NAMALWA (cell line): ENCODE measurements at regions not wholly inside any gene's neighbourhood (a gene's known extent, or its start where the extent isn't known, plus 50 kb on each side); places are given as distances from the start of the nearest gene placed in this dataset.
A peak's percentile ranks its signal among the peaks of the same experiment; 100 is the strongest.
"Not testable (repeated sequence)": the region's sequence is repeated elsewhere in the genome, so short reads cannot be mapped to it uniquely, and the experiment has no call there.

Experiments used
- DNase-seq: peaks from one replicate; pipeline ENCODE4 v3.0.0-alpha.2; 2015; ENCODE audit warnings: low spot score

DNA sequence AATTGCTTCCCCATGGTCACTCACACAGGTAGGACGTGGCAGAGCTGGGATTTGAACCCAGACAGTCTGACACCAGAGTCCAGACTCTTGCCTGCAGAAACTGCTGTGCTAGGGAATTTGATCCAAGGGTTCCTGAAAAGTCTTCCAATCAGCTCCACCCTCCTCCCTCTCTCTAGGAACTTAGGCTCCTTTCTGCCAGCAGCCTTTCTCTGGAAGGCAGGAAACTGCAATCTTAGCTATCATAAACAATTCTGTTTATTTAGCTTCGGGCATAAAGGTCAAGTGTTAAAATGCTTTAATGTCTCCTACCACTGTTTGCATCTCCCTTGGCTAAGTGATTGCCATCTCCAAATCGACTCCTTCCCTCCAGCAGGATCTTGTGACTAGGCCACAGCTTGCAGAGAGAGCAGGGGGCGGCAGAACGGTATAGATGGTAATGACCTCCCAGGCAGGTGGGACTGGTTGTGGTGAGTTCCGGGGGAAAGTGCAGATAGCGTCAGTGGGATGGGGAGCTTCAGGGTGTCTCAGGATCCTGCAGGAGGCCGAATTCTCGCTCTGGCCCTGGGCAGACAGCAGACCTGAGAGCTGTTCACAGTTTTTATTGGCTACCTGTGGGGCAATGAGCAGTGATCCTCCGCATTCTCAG is 882.4 kb upstream of the EEF2KMT start:
- DNase-seq = no peak

DNA sequence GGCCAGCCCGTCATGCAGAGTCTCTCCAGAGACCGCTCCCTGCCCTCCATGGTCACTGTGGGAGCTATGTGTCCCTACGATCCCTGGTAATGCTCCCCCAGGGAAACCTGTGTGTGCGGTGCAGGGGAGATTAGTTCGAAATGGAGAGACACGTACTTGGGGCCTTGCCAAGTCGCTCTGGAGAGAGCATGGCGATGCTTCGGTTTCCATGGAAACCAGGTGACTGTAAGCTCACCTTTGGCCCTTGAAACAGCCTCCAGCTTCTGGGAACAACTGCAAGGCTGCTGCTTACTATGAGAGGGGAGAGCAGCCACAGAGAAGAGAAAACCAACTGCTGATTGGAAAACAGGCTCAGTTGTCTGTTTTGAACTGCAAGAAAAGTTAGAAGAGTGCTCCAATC is 879.7 kb upstream of the EEF2KMT start:
- DNase-seq = no peak

GRCh38 chr16:5972747-5973146 is 875.2 kb upstream of the EEF2KMT start:
- no peak for DNase-seq

DNA sequence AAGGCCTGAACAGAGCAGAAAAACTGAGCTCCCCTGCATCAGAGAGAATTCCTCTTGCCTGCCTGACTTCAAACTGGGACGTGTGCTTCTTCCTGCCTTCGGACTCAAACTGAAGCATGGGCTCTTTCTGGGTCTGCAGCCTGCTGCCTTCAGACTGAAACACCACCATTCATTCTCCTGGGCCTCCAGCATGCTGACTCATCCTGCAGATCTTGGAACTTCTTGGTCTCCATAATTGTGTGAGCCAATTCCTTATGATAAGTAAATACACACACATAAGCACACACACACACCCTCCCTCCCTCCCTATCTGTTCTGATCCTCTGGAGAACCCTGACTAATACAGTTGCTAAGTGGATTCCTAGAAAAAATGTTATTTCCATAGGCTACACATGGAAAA is 874.3 kb upstream of the EEF2KMT start:
- DNase-seq = no peak

DNA sequence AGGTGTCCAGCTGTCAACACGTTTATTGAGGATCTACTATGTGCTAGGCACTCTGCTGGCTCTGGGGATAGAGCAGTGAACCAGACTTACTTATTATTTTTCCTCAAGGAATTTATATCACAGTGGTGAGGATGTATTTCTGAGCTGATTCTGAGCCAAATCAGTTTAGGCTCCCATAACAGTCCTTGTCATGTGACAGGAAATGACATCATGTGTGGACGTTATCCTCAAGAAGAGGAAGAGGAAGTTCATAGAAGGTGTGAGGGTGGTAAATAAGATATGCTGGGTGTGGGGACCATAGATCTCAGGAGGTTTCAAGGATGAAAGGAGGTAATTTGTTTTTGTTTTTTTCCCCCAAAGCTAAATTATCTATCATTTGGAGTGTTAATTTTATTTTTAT is 873.5 kb upstream of the EEF2KMT start:
- peak; percentile 16 for DNase-seq

DNA sequence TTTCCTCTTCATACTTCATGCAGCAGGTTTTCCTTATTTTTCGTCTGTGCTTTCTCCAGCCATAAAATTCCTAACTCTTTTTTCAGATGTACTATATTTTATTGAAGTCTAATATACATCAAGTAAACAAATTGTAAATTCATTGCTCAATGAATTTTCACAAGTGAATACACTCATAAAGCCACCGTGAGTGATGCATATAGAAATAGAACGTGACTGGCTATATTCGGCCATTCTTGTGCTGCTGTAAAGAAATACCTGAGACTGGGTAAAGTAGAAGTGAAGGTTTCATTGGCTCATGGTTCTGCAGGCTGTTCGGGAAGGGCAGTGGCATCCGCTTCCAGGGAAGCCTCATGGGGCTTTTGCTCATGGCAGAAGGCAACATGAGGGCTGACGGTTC is 868.4 kb upstream of the EEF2KMT start:
- DNase-seq = no peak

- no peak for DNase-seq
Observed at GRCh38 chr16:5965321-5965720, 867.7 kb upstream of the EEF2KMT start.

DNA sequence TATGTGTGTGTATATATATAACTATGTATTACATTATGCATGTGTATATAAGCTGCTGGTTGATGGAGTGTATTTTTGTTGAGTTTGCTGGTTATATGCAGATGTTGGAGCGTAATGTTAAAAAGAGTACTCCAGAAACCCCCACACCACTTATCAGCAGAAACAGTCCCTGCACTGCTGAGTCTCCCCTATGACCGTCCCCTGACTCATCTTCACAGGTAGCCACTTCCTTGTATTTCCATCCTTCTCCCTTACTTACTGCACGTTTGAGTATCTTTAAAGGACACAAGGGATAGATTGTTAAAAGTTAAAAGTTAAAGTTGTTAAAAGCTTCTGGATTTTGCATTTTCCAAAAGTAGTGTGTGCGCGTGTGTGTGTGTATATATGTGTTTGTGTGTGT is 853.9 kb upstream of the EEF2KMT start:
- no peak for DNase-seq

GRCh38 chr16:5944971-5945370 is 847.4 kb upstream of the EEF2KMT start:
- no peak for DNase-seq

DNA sequence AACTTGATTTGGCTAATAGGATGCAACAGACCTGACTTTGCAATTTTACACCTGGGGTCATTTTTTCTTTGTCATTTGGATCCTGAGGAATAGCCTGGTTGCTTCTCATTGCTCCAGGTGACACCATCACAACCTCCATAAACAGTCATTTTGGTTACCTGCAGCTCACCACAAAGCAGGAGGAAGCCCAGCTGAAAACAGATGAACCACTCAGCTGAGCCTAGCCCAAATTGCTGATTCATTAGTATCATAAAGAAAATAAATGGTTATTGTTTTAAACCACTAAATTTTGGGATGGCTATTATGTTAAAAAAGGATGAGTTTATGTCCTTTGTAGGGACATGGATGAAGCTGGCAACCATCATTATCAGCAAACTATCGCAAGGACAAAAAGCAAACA is 841.0 kb upstream of the EEF2KMT start:
- no peak for DNase-seq

GRCh38 chr16:5932906-5933305 is 835.3 kb upstream of the EEF2KMT start:
- DNase-seq = no peak

DNA sequence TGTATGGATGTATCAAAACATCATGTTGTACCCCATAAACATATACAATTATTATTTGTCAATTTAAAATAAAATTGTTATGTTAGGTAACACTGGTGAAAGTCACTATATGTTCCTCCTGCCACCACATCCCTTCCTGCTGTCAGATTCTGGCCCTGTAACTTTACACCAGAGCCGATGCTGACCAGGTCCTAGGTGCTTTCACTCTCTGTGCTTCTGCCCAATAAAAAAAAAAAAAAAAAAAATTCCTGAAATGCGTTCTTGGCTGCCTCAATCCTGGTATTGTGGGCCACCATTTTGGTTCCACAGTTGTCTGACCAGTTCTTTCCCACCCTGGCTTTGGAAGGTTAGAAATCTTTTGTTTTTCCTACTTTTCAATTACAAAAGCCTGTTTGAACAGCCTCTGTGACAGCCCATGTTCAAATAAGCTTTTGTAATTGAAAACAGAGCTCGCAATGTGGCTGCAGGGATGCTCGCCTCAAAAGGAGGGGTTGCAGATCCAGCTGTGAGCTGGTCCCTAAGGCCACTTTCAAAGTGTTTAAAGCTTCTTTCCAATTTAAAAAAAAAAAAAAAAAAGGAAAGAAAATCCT is 831.0 kb upstream of the EEF2KMT start:
- DNase-seq = no peak

DNA sequence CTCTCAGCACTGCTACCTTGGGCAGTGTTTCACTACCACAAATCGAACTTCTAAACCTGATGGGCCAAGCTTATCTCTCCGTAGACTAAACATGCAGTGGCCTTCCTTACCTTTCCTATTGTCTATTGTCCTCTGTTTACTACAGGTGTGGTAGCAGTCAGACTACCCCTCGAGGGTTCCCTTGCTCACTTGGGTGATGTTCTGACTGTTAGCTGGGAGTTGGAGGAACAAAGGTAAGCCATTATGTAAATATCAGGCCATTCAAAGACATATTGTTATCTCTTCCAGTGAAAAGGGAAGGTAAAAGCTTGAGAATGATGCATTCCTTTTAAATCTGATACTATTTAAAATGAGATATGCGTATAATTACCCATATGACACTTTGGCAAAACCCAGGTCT is 828.3 kb upstream of the EEF2KMT start:
- no peak for DNase-seq

DNA sequence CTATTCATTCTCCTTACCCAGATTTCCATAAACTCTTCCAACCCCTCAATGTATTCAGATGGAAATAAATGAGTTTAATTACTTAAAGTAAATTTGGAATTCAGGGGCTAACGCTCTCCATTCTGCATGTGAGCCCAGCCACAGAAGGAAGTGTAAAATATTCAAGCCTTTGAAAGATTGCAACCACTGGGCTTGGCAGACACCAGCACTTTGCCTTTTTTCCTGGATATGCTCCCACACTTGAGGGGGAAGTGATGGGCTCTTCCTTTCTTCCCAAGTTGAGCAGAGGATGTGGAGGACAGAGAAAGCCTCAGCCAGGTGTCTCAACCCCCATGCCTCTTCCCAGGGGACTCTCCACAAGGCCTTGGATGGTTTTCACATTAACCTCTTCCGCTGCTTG is 825.1 kb upstream of the EEF2KMT start:
- no peak for DNase-seq

- DNase-seq = no peak
Observed at GRCh38 chr16:5918567-5919130, 821.1 kb upstream of the EEF2KMT start.

DNA sequence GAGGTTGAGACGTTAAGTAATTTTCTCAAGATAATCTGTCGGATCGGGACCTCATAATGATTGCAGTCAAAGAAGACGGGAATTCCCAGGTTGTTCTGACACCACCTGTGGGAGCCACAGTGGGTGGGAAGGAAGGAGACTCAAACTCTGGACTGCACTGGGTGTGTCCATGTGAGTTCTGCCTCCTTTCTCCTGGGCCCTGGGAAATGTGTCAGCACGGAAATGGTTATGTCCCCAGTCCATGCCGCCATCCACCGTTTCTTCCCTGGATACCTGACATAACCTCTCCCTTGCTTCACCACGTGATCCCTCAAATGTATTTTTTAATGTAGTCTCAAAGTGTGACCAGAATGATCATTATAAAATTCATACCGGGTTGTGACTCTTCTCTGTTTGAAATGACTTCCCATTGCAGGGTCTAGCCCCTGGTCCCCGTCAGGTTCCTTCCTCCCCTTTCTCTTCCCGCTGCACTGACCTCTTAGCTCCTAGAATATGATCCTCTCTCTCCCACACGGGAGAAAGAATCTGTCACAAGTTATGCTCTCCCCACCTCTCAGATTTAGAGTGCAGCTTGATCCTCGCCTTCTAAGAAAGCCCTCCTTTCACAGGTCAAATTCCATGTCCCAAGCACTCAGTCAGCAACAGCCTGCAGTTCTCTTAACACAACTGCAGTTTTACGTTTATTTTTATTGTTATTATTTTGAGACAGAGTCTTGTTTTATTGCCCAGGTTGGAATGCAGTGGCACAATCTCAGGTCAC is 820.0 kb upstream of the EEF2KMT start:
- DNase-seq = no peak

DNA sequence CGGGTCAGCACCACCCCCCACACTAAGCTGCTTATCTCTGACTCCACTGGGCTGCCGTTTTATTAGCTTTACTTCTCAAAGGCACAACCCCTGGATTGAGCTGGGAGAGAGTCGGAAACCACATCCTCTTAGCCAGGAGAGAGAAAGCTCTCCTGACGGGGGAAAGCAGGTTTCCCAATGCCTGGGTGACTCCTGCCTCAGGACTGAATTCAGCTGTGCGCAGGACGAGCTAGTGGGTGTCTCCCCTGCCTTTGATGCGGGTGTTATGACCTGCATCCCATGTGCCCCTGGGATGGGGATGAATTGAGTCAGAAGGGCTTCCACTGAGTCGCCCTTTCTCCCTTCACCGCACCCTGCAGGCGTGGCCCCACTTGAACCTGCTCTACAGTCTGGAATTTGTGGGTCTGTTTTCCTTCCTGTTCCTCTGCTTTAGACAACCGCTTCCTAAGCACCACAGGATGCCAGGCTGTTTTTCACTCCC is 819.2 kb upstream of the EEF2KMT start:
- no peak for DNase-seq

GRCh38 chr16:5911241-5911640 is 813.6 kb upstream of the EEF2KMT start:
- no peak for DNase-seq

DNA sequence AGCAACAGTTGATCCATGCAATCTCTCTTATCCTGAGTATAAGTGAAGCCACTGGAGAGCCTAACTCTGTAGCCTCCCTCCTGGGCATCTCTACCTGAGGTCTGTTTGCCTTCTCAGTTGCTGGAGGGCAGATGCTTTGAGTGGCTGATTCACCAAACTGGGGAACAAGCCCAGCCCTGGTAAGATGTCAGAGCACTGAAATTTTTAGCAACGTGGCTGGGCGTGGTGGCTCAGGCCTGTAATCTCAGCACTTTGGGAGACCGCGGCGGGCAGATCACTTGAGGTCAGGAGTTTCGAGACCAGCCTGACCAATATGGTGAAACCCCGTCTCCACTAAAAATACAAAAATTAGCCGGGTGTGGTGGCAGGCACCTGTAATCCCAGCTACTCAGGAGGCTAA is 812.0 kb upstream of the EEF2KMT start:
- not testable (repeated sequence) for DNase-seq

DNA sequence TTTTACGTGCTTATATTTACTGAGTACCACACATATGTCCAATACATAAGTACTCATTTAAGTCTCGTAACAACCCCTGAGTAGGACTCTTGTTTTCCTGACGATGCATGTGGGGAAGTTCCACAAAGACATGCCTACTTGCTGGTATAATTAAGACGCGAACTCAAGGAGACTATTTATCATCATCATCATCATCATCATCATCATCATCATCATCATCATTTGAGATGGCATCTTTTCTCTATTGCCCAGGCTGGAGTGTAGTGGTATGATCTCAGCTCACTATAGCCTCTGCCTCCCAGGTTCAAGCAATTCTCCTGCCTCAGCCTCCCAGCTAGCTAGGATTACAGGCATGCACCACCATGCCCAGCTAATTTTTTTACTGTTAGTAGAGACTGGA is 809.9 kb upstream of the EEF2KMT start:
- DNase-seq = no peak

DNA sequence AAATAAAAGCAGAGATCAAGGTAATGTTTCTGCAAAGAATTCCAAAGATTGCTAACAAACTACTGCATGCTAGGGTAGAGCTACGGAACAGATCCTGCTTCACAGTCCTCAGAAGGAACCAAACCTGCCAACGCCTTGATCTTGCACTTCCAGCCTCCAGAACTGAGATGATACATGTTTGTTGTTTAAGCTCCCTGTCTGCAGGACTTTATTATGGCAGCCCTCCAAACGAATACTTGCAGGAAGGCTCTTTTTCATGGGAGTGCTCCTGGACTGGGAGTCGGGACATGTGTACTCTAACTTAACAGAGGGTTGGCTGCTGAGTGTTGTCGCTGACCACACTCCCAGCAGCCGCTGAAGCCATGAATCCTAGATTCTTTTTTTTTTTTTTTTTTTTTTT is 808.8 kb upstream of the EEF2KMT start:
- DNase-seq = no peak

DNA sequence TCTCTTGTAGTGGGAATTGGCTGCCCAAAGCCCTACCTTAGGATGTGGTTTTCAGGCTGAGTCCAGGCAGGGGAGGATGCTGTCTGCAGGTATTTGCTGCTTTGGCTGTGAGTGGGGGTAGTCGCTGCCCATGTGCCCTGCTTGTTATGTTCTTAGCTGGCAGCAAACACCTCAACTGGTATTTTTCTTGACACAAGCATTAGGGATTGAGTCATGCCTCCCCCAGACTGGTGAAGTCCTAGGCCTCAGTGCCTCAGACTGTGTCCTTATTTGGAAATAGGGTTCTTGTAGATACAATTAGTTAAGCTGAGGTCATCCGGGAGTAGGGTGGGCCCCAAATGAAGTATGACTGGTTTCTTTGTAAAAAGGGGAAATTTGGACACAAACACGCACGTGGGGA is 808.3 kb upstream of the EEF2KMT start:
- DNase-seq = no peak

DNA sequence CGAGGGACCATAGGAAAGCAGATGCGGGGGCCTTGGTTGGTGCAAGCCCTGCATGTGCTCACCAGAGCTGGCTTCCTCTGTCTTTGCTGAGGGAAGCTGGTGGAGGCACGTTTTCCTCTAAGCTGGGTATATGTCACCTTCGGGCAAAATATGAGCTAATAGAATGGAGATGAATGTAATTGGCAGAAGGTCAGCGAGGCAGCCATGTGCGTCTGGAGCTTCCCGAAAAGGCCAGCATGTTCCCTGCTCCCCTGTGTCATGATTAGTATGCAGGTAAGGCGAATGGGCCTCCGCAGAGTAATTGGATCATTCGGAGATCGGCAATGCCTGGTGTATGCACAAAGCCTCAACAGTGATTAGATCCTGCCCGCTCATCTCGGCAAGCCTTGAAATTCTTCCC is 806.2 kb upstream of the EEF2KMT start:
- no peak for DNase-seq
